Endothelial cell of umbilical vein (primary cell): ENCODE measurements at regions not wholly inside any gene's neighbourhood (a gene's known extent, or its start where the extent isn't known, plus 50 kb on each side); places are given as distances from the start of the nearest gene placed in this dataset.
A peak's percentile ranks its signal among the peaks of the same experiment; 100 is the strongest.

Source experiments
- BruUV-seq: library from RNA; stranded (reverse); fragments of 400-500 nt; replicated peaks from 2 replicates; lab custom pipeline; 2021; lab: Mats Ljungman, UMichigan
- CTCF ChIA-PET: fragments of 300-600, 350-600 bp; sonication (Branson Sonifier 250); formaldehyde crosslinking; loops from one replicate; lab custom pipeline; 2021; ENCODE audit warnings: antibody characterized with exemption, inconsistent platforms; lab: Charles Lee
- POLR2A ChIA-PET: fragments of 300-600, 350-600 bp; sonication (Branson Sonifier 250); formaldehyde crosslinking; loops from one replicate; lab custom pipeline; 2021; ENCODE audit warnings: antibody characterized with exemption, inconsistent platforms; lab: Charles Lee
- DNase-seq: peaks from one replicate; pipeline ENCODE4 v3.0.0-alpha.2; 2011; ENCODE audit warnings: low read depth, low spot score
- FAIRE-seq: peaks from 2 replicates; lab custom pipeline; 2011; peaks lifted over from hg19 to GRCh38; lab: Jason Lieb, UNC
- H2AFZ ChIP-seq: 2 replicates; pipeline ENCODE4 v1.6.0; 2012; ENCODE audit warnings: low read depth, low read length, control low read depth, inconsistent platforms
- H3K27ac ChIP-seq: 2 replicates; pipeline ENCODE4 v1.5.1; 2011; ENCODE audit warnings: low read depth, mild to moderate bottlenecking, control low read depth, low read length, moderate library complexity; ENCODE audit not compliant: insufficient read depth
- H3K27me3 ChIP-seq, 2 experiments: 2 replicates each; pipeline versions ENCODE4 v1.6.0 to v1.6.1; 2011; ENCODE audit warnings: low read length in 2 of 2, mixed read lengths in 1 of 2; ENCODE audit not compliant: control insufficient read depth in 2 of 2, insufficient read depth in 2 of 2
- H3K36me3 ChIP-seq, 2 experiments: 2 replicates in 1 of 2; 3 replicates in 1 of 2; pipeline ENCODE4 v1.5.1; 2011; ENCODE audit warnings: low read length in 2 of 2, mild to moderate bottlenecking in 1 of 2, moderate library complexity in 1 of 2; ENCODE audit not compliant: control insufficient read depth in 2 of 2, insufficient read depth in 2 of 2; ENCODE audit errors: extremely low read depth in 1 of 2
- H3K4me1 ChIP-seq: 3 replicates; pipeline ENCODE4 v1.5.1; 2011; ENCODE audit warnings: mild to moderate bottlenecking, low read length; ENCODE audit not compliant: control insufficient read depth, insufficient read depth; ENCODE audit errors: extremely low read depth
- H3K4me2 ChIP-seq: 2 replicates; pipeline ENCODE4 v1.6.1; 2011; ENCODE audit warnings: low read length, control low read depth, mixed read lengths; ENCODE audit not compliant: insufficient read depth
- H3K4me3 ChIP-seq, 3 experiments: fragments of 200-600 bp in 1 of 3; sonication (generic), shearing (Covaris generic) in 1 of 3; replicated peaks in 1 of 3; 2 replicates each; pipeline ENCODE4 v1.5.1; 2011 to 2016; ENCODE audit warnings: control low read depth in 3 of 3, low read length in 3 of 3, mild to moderate bottlenecking in 2 of 3, inconsistent platforms in 1 of 3, low read depth in 1 of 3, moderate library complexity in 1 of 3; ENCODE audit not compliant: insufficient read depth in 1 of 3
- H3K79me2 ChIP-seq: 2 replicates; pipeline ENCODE4 v1.6.0; 2012; ENCODE audit warnings: low read length, inconsistent platforms; ENCODE audit not compliant: control insufficient read depth, insufficient read depth
- H3K9ac ChIP-seq: replicated peaks from 2 replicates; pipeline ENCODE3; 2011; ENCODE audit warnings: low read length, control low read depth; ENCODE audit not compliant: insufficient read depth; ENCODE audit errors: extremely low read depth
- H3K9me1 ChIP-seq: replicated peaks from 3 replicates; pipeline ENCODE4 v1.6.0; 2011; ENCODE audit warnings: mild to moderate bottlenecking, low read length; ENCODE audit not compliant: control insufficient read depth, insufficient read depth; ENCODE audit errors: extremely low read depth
- H3K9me3 ChIP-seq: replicated peaks from 2 replicates; pipeline ENCODE4 v1.5.1; 2012; ENCODE audit warnings: low read length, inconsistent platforms; ENCODE audit not compliant: control insufficient read depth, insufficient read depth
- H4K20me1 ChIP-seq: replicated peaks from 2 replicates; pipeline ENCODE3; 2011; ENCODE audit warnings: mild to moderate bottlenecking, low read length; ENCODE audit not compliant: control insufficient read depth, insufficient read depth; ENCODE audit errors: extremely low read depth
- CTCF ChIP-seq, 2 donors: IDR thresholded peaks; 1 replicate in 1 of 2; 2 replicates in 1 of 2; pipeline ENCODE4 v1.5.1; 2011; ENCODE audit warnings: low read length in 2 of 2, mild to moderate bottlenecking in 2 of 2, moderate library complexity in 2 of 2, control low read depth in 1 of 2, inconsistent platforms in 1 of 2, low read depth in 1 of 2; ENCODE audit not compliant: insufficient read depth in 1 of 2; ENCODE audit errors: extremely low read depth in 1 of 2
- EZH2 ChIP-seq: IDR thresholded peaks from 2 replicates; pipeline ENCODE4 v1.6.1; 2012; ENCODE audit warnings: borderline replicate concordance, low read depth, mild to moderate bottlenecking, moderate library complexity, low read length, inconsistent platforms; ENCODE audit not compliant: severe bottlenecking
- FOS ChIP-seq: IDR thresholded peaks from 2 replicates; pipeline ENCODE4 v1.6.1; 2011; ENCODE audit warnings: mild to moderate bottlenecking, low read length, moderate library complexity, borderline replicate concordance; ENCODE audit not compliant: insufficient read depth
- GATA2 ChIP-seq: IDR thresholded peaks from 2 replicates; pipeline ENCODE4 v1.7.0; 2011; ENCODE audit warnings: low read depth, mild to moderate bottlenecking, moderate library complexity, mixed read lengths, low read length; ENCODE audit not compliant: insufficient read length, insufficient read depth
- JUN ChIP-seq: IDR thresholded peaks from 2 replicates; pipeline ENCODE4 v1.6.1; 2011; ENCODE audit warnings: borderline replicate concordance, low read depth; ENCODE audit not compliant: insufficient read length, insufficient read depth
- MYC ChIP-seq: IDR thresholded peaks from one replicate; pipeline ENCODE4 v1.6.1; 2011; ENCODE audit warnings: mild to moderate bottlenecking, low read depth, low read length
- POLR2A ChIP-seq: IDR thresholded peaks from 2 replicates; pipeline ENCODE4 v1.6.1; 2012; ENCODE audit warnings: low read depth, mild to moderate bottlenecking, control low read depth, low read length
- POLR2AphosphoS5 ChIP-seq: IDR thresholded peaks from 2 replicates; pipeline ENCODE4 v1.6.1; 2012; ENCODE audit warnings: low read depth, mild to moderate bottlenecking, control low read depth, low read length, moderate library complexity; ENCODE audit not compliant: insufficient read depth
- dilution Hi-C: fragments of 300-500 bp; cut with MboI; formaldehyde crosslinking; loops from one replicate; pipeline ENCODE4 v1.15.0; 2019; ENCODE audit warnings: low sequenced_read_pairs; ENCODE audit not compliant: extremely low pct_ligation_motif_present
- intact Hi-C: fragments of 100-400 bp; cut with micrococcal nuclease; formaldehyde crosslinking; loops from one replicate; pipeline ENCODE4 v1.10.0; 2022
- TF ChIP-seq, protein P1 (sequence below): IDR thresholded peaks from 2 replicates; pipeline ENCODE4 v1.6.1; 2011; ENCODE audit not compliant: insufficient read depth, insufficient read length

DNA sequence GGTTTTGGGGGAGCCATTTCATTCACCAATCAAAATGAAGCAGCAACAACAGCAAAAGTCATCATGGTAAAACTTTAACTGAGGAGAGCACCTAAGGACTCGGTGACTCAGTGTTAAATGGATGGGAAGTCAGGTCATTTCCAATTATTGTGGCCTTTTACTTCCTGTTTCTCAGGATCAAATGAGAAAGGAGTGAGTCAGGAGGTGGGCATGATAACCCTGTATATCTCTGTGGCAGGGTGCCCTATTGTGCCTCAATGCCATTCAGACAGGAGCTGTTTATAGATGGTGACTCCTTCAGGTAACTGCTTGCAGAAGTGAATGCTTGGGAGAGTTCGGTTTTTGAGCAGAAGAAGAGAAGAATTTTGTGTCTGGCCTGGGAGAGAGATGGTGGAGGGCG lies 135.5 kb upstream of the CPM start:
- ChIA-PET POLR2A (no interaction called here), CTCF (interaction anchor here (1.1 to 1.9 kb wide), 5 partner anchors 9 to 88 kb away, joined by 3 to 10 read pairs (median 3); no protein-coding TSS in a partner anchor)
- H3K9me3 ChIP-seq, result no peaks in the 10 kb centered on the region
- H2AFZ ChIP-seq, result no peak overlapping the region
- no peak overlapping the region for H3K27ac ChIP-seq
- peaks cover 18 to 40% of the 10 kb centered on the region in 2 experiments for H3K27me3 ChIP-seq
- FAIRE-seq (peak; percentile 83), DNase-seq (peak; percentile 77)
- H4K20me1 ChIP-seq, result no peaks in the 10 kb centered on the region
- peaks cover 26% of the 10 kb centered on the region for H3K4me1 ChIP-seq
- intact Hi-C loops, result no loop called here
- H3K9ac ChIP-seq, result no peak overlapping the region
- peak overlapping the region; percentile 6 for H3K4me2 ChIP-seq
- no peaks in the 10 kb centered on the region for H3K36me3 ChIP-seq
- dilution Hi-C loops, result no loop called here
- H3K79me2 ChIP-seq, result no peaks in the 10 kb centered on the region
- TF ChIP-seq MYC (no peak), POLR2AphosphoS5 (peak; percentile 94), EZH2 (no peak), FOS (peak; percentile 97), CTCF (IDR thresholded peaks at IDR 0.05; ENCODE audit: extremely low read depth in 1 of 2, insufficient read depth in 1 of 2, low read depth in 1 of 2, low read length in 2 of 2) (no peak), POLR2A (no peak), JUN (peak; percentile 92), GATA2 (peak; percentile 92)
- TF ChIP-seq, protein P1, sequence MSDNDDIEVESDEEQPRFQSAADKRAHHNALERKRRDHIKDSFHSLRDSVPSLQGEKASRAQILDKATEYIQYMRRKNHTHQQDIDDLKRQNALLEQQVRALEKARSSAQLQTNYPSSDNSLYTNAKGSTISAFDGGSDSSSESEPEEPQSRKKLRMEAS, result no peak
- H3K9me1 ChIP-seq, result no peaks in the 10 kb centered on the region
- no peak overlapping the region for H3K4me3 ChIP-seq
- no TSS peak for BruUV-seq
